ENCODE measurements at regions not wholly inside any gene's neighbourhood (a gene's known extent, or its start where the extent isn't known, plus 50 kb on each side); places are given as distances from the start of the nearest gene placed in this dataset.
A peak's percentile ranks its signal among the peaks of the same experiment; 100 is the strongest.

GRCh38 chr13:73943137-73943964 lies 190.9 kb downstream of the KLF12 start:
- POLR2A ChIA-PET, result no interaction called here
- TF ChIP-seq, protein P1, sequence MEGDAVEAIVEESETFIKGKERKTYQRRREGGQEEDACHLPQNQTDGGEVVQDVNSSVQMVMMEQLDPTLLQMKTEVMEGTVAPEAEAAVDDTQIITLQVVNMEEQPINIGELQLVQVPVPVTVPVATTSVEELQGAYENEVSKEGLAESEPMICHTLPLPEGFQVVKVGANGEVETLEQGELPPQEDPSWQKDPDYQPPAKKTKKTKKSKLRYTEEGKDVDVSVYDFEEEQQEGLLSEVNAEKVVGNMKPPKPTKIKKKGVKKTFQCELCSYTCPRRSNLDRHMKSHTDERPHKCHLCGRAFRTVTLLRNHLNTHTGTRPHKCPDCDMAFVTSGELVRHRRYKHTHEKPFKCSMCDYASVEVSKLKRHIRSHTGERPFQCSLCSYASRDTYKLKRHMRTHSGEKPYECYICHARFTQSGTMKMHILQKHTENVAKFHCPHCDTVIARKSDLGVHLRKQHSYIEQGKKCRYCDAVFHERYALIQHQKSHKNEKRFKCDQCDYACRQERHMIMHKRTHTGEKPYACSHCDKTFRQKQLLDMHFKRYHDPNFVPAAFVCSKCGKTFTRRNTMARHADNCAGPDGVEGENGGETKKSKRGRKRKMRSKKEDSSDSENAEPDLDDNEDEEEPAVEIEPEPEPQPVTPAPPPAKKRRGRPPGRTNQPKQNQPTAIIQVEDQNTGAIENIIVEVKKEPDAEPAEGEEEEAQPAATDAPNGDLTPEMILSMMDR (IDR thresholded peaks at IDR 0.05; ENCODE audit: insufficient read depth, low read length, missing control alignments), result no peak

DNA sequence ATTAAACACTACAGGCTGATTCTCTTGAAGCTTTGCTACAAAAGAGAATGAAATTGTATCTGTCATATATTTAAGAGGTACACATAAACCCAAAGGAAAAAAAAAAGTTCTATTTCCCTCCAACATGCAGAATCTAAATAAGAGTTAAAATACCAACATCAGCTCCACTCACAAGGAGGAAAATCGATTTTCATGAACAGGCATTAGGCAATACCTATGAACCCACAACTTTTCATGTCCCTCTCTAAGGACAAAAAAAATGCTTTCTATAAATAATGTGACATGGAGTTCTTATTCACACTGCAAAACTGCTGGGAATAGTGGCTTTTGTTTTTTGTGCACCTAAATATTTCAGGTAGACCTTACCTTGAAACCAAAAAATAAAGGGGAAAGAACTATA lies 192.5 kb downstream of the KLF12 start:
- ChIA-PET CTCF (interaction anchor here (2.0 kb wide), 1 partner anchor 345 kb away, joined by 4 read pairs; no protein-coding TSS in a partner anchor), POLR2A (no interaction called here)
- TF ChIP-seq, protein P1 (IDR thresholded peaks at IDR 0.05; ENCODE audit: insufficient read depth, low read length, missing control alignments), result no peak
- H3K4me3 ChIP-seq (ENCODE audit: low read depth, low read length), result no peak overlapping the region
- DNase-seq (ENCODE audit: low read depth, low spot score), result no peak

More at GRCh38 chr13:73943137-73943964, 190.9 kb downstream of the KLF12 start:
- H3K4me3 ChIP-seq (ENCODE audit: low read depth, low read length), result no peak overlapping the region
- CTCF ChIA-PET, result interaction anchor here (2.0 kb wide), 1 partner anchor 344 kb away, joined by 4 read pairs; no protein-coding TSS in a partner anchor
- no peak for DNase-seq (ENCODE audit: low read depth, low spot score)

DNA sequence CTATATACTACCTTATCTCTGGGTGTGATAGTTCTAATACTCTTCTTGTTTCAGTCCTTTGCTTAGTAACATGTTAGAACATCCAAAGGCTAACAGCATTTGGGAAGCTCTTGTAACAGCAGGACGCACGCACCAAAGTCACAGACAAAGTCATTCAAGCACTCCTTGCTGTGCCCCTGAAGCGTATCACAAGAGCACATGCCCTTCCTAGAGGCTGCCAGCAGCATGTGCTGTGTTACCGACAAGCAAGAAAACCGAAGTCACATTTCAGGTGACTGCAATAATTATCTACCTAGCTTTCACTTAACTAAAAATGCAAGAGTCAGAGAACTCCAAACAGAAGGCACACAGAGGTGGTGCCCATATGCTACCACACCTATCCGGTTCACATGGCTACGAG lies 194.1 kb downstream of the KLF12 start:
- DNase-seq (ENCODE audit: low read depth, low spot score), result no peak
- TF ChIP-seq, protein P1 (IDR thresholded peaks at IDR 0.05; ENCODE audit: insufficient read depth, low read length, missing control alignments), result no peak
- H3K4me3 ChIP-seq (ENCODE audit: low read depth, low read length), result no peak overlapping the region
- ChIA-PET POLR2A (no interaction called here), CTCF (interaction anchor here (1.1 to 1.5 kb wide), 2 partner anchors 185 to 346 kb away, joined by 3 read pairs; no protein-coding TSS in a partner anchor)

DNA sequence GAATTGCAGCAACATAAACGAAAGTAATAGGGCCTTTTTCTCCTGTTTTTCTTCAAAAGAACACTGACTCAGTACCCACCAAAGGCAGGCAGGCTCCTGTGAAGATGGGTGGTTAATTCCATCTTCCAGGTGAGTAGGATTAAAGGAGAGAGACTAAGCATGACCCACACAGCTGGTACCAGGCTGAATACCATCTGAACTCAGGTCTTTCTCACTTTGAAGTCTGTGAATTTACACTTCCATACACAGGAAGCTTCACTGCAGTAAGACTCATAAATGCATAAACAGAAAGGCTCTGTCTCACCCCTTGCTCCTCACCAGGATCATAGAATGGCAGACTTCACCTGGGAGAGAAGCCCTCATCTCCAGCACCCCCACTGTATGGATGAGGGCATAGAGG lies 194.6 kb downstream of the KLF12 start:
- CTCF ChIA-PET, result interaction anchor here (1.0 to 1.5 kb wide), 2 partner anchors 9 to 347 kb away, joined by 3 to 4 read pairs; no protein-coding TSS in a partner anchor
- POLR2A ChIA-PET, result no interaction called here
- no peak overlapping the region for H3K4me3 ChIP-seq (ENCODE audit: low read depth, low read length)
- DNase-seq (ENCODE audit: low read depth, low spot score), result no peak
- TF ChIP-seq, protein P1 (IDR thresholded peaks at IDR 0.05; ENCODE audit: insufficient read depth, low read length, missing control alignments), result no peak

GRCh38 chr13:73939071-73939380 lies 195.2 kb downstream of the KLF12 start:
- ChIA-PET CTCF (interaction anchor here (1.0 to 1.5 kb wide), 2 partner anchors 10 to 347 kb away, joined by 3 to 4 read pairs; no protein-coding TSS in a partner anchor), POLR2A (no interaction called here)
- no peak overlapping the region for H3K4me3 ChIP-seq (ENCODE audit: low read depth, low read length)
- TF ChIP-seq, protein P1 (IDR thresholded peaks at IDR 0.05; ENCODE audit: insufficient read depth, low read length, missing control alignments), result no peak
- DNase-seq (ENCODE audit: low read depth, low spot score), result no peak

- no peak overlapping the region for H3K4me3 ChIP-seq (ENCODE audit: low read depth, low read length)
- TF ChIP-seq, protein P1 (IDR thresholded peaks at IDR 0.05; ENCODE audit: insufficient read depth, low read length, missing control alignments), result no peak
- DNase-seq (ENCODE audit: low read depth, low spot score), result peak; percentile 82
- CTCF ChIA-PET, result interaction anchor here (1.0 to 1.5 kb wide), 3 partner anchors 10 to 348 kb away, joined by 3 to 4 read pairs (median 3); no protein-coding TSS in a partner anchor
- POLR2A ChIA-PET, result no interaction called here
Observed at GRCh38 chr13:73938372-73939070, 195.7 kb downstream of the KLF12 start.
